ENCODE measurements at regions not wholly inside any gene's neighbourhood (a gene's known extent, or its start where the extent isn't known, plus 50 kb on each side); places are given as distances from the start of the nearest gene placed in this dataset.

DNA sequence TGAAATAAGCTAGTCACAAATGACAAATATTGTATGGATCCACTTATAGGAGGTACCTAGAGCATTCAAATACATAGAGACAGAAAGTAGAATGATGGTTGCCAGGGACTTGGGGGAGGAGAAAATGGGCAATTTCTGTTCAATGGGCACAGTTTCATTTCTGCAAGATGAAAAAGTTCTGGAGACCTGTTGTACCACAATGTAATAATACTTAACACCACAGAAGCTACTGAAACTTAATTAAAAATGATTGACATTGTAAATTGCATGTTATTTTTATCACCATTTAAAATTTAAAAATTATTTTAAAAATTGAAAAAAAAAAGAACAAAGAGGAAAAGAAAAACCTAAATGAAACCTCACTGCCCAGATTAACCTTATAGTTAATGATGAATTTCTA is 67.4 kb downstream of the NHLRC1 start:
- no peak overlapping the region for H3K4me3 ChIP-seq (replicated peaks; ENCODE audit: insufficient read depth, low read length)
- no peak overlapping the region for H3K27ac ChIP-seq (replicated peaks)
- no peaks in the 10 kb centered on the region for H3K27me3 ChIP-seq (ENCODE audit: insufficient read depth, poor library complexity, severe bottlenecking)
- TF ChIP-seq, protein P1, sequence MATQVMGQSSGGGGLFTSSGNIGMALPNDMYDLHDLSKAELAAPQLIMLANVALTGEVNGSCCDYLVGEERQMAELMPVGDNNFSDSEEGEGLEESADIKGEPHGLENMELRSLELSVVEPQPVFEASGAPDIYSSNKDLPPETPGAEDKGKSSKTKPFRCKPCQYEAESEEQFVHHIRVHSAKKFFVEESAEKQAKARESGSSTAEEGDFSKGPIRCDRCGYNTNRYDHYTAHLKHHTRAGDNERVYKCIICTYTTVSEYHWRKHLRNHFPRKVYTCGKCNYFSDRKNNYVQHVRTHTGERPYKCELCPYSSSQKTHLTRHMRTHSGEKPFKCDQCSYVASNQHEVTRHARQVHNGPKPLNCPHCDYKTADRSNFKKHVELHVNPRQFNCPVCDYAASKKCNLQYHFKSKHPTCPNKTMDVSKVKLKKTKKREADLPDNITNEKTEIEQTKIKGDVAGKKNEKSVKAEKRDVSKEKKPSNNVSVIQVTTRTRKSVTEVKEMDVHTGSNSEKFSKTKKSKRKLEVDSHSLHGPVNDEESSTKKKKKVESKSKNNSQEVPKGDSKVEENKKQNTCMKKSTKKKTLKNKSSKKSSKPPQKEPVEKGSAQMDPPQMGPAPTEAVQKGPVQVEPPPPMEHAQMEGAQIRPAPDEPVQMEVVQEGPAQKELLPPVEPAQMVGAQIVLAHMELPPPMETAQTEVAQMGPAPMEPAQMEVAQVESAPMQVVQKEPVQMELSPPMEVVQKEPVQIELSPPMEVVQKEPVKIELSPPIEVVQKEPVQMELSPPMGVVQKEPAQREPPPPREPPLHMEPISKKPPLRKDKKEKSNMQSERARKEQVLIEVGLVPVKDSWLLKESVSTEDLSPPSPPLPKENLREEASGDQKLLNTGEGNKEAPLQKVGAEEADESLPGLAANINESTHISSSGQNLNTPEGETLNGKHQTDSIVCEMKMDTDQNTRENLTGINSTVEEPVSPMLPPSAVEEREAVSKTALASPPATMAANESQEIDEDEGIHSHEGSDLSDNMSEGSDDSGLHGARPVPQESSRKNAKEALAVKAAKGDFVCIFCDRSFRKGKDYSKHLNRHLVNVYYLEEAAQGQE (IDR thresholded peaks at IDR 0.05; ENCODE audit: insufficient replicate concordance, low read depth) = no peak
- TF ChIP-seq POLR2AphosphoS5 (IDR thresholded peaks at IDR 0.05; ENCODE audit: low read depth) = no peak
- no peak for DNase-seq (ENCODE audit: low read depth in 1 of 2, low spot score in 1 of 2)

DNA sequence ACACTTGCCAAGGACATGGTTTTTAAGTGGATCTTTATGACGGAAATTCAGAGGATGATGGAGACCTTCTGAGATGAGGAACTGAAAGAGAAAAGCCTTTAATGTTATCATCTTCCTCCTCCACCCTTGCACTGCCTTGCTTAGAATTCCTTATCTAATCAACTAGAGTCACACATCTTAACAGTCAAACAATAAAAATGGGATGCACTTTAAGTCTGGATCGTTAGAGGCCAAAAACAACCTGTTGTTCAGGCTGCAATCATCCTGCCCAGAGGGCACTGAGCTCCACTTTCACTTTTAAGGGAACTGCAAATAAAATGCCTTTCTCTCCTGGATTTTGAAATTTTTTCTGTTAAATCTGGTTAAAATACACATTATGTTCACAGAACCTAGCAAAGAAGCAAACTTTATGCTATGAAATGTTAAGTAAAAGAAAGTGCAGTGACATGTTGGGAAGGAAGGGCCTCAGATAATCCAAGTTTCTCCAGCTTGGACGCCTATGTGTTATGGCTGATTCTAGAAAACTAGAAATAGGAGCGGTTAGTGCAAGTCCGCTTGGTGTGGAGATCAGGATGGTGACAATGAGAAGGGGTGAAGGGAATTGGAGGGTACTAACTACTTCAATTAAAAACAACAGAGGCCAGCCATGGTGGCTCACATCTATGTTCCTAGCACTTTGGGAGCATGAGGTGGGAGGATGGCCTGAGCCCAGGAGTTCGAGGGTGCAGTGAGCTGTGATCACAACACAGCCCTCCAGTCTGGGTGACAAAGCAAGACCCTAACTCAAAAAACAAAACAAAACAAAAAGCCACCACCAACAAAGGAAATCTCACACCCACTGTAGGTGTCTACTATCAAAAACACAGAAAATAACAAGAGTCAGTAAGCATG is 66.4 kb upstream of the KIF13A start:
- Histone ChIP-seq H3K27ac (replicated peaks) (no peak overlapping the region), H3K4me3 (replicated peaks; ENCODE audit: insufficient read depth, low read length) (no peak overlapping the region), H3K27me3 (ENCODE audit: insufficient read depth, poor library complexity, severe bottlenecking) (no peaks in the 10 kb centered on the region)
- no peak for DNase-seq (ENCODE audit: low read depth in 1 of 2, low spot score in 1 of 2)
- TF ChIP-seq, protein P2, sequence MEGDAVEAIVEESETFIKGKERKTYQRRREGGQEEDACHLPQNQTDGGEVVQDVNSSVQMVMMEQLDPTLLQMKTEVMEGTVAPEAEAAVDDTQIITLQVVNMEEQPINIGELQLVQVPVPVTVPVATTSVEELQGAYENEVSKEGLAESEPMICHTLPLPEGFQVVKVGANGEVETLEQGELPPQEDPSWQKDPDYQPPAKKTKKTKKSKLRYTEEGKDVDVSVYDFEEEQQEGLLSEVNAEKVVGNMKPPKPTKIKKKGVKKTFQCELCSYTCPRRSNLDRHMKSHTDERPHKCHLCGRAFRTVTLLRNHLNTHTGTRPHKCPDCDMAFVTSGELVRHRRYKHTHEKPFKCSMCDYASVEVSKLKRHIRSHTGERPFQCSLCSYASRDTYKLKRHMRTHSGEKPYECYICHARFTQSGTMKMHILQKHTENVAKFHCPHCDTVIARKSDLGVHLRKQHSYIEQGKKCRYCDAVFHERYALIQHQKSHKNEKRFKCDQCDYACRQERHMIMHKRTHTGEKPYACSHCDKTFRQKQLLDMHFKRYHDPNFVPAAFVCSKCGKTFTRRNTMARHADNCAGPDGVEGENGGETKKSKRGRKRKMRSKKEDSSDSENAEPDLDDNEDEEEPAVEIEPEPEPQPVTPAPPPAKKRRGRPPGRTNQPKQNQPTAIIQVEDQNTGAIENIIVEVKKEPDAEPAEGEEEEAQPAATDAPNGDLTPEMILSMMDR (IDR thresholded peaks at IDR 0.05; ENCODE audit: insufficient read depth, low read length) = no peak
- TF ChIP-seq, protein P1 (IDR thresholded peaks at IDR 0.05; ENCODE audit: insufficient replicate concordance, low read depth) = no peak
- TF ChIP-seq GABPA (IDR thresholded peaks at IDR 0.05; ENCODE audit: low read depth) (no peak), POLR2AphosphoS5 (IDR thresholded peaks at IDR 0.05; ENCODE audit: low read depth) (no peak), SPI1 (IDR thresholded peaks at IDR 0.05; ENCODE audit: borderline replicate concordance, low read depth) (no peak)

DNA sequence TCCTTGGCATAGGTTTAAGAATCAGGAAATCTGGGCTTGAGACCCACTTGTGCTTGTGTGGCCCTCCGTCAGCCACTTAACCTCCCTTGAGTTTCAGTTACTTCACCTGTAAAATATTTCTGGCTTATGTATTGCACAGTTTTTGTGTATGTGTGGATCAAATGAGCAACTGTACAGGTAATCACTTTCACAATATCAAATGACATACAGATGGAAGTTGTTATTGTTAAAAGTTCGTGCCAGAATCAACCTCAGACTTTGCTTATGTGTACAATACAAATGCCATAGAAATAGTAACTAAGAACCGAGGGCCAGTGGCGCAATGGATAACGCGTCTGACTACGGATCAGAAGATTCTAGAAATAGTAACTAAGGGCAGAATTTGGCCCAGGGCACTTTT is 65.6 kb upstream of the KIF13A start:
- TF ChIP-seq SPI1 (IDR thresholded peaks at IDR 0.05; ENCODE audit: borderline replicate concordance, low read depth) (no peak), GABPA (IDR thresholded peaks at IDR 0.05; ENCODE audit: low read depth) (no peak), POLR2AphosphoS5 (IDR thresholded peaks at IDR 0.05; ENCODE audit: low read depth) (no peak)
- TF ChIP-seq, protein P2 (IDR thresholded peaks at IDR 0.05; ENCODE audit: insufficient read depth, low read length) = no peak
- TF ChIP-seq, protein P1 (IDR thresholded peaks at IDR 0.05; ENCODE audit: insufficient replicate concordance, low read depth) = no peak
- no peak overlapping the region for H3K4me3 ChIP-seq (replicated peaks; ENCODE audit: insufficient read depth, low read length)
- no peak overlapping the region for H3K27ac ChIP-seq (replicated peaks)
- H3K27me3 ChIP-seq (ENCODE audit: insufficient read depth, poor library complexity, severe bottlenecking) = no peaks in the 10 kb centered on the region
- no peak for DNase-seq (ENCODE audit: low read depth in 1 of 2, low spot score in 1 of 2)

Measured in HL-60 (cell line).